ENCODE measurements at regions not wholly inside any gene's neighbourhood (a gene's known extent, or its start where the extent isn't known, plus 50 kb on each side); places are given as distances from the start of the nearest gene placed in this dataset.

DNA sequence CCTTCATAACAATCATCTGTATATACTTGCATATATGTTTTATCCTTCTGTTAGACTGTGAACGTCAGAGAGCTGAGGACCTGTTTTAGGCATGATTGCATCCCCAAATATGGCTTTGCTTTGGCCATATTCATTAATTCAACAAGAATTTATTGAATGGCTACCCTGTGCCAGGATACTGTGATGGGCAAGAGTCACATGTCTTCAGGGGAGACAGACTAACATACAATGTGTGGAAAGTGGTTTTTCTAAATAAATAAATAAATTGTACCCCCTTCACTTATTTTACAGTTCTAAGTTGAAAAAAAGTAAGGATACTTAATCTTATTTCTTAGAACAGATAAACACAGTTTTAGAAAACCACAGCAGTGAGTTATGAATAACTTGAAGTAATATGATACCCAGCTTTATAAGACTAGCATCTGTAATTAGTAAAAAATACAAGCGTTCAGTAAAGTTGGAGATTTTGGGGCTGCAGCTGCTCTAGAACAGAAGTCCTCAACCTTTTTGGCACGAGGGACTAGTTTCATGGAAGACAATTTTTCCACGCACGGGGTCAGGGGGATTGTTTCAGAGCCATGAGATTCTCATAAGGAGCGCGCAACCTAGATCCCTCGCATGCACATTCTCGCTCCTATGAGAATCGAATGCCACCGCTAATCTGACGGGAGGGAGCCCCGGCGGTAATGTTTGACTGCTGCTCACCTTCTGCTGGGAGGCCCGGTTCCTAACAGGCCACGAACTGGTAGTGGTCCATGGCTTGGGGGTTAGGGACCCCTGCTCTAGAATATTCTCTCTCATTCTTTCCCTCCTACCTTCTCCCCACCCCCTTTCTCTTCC is 89.4 kb upstream of the MTPN start:
- peaks cover 9% of the 10 kb centered on the region for H3K27me3 Mint-ChIP-seq (ENCODE audit: unreplicated experiment)
- no peak overlapping the region for H3K4me3 Mint-ChIP-seq (ENCODE audit: low read depth, unreplicated experiment)
- DNase-seq = no peak
- peaks cover 5% of the 10 kb centered on the region for H3K9me3 Mint-ChIP-seq (ENCODE audit: low read depth, unreplicated experiment)
- BruUV-seq (replicated peaks) = no TSS peak
- H3K36me3 Mint-ChIP-seq (ENCODE audit: insufficient read depth, unreplicated experiment) = no peaks in the 10 kb centered on the region
- CTCF ChIA-PET = no interaction called here
- intact Hi-C loops (cut with micrococcal nuclease; ENCODE audit: unreplicated experiment) = no loop called here
- no peak for TF ChIP-seq CTCF (IDR thresholded peaks at IDR 0.05; ENCODE audit: unreplicated experiment)
- no peaks in the 10 kb centered on the region for H3K4me1 Mint-ChIP-seq (ENCODE audit: low read depth, unreplicated experiment)
- no peak overlapping the region for H3K27ac Mint-ChIP-seq (ENCODE audit: unreplicated experiment)

GRCh38 chr7:136064627-136065237 is 87.6 kb upstream of the MTPN start:
- no peaks in the 10 kb centered on the region for H3K4me1 Mint-ChIP-seq (ENCODE audit: low read depth, unreplicated experiment)
- BruUV-seq (replicated peaks) = no TSS peak
- no peak overlapping the region for H3K27ac Mint-ChIP-seq (ENCODE audit: unreplicated experiment)
- intact Hi-C loops (cut with micrococcal nuclease; ENCODE audit: unreplicated experiment) = no loop called here
- peaks cover 15% of the 10 kb centered on the region for H3K27me3 Mint-ChIP-seq (ENCODE audit: unreplicated experiment)
- no peaks in the 10 kb centered on the region for H3K36me3 Mint-ChIP-seq (ENCODE audit: insufficient read depth, unreplicated experiment)
- CTCF ChIA-PET = interaction anchor here (0.7 kb wide), 1 partner anchor 120 kb away, joined by 4 read pairs; no protein-coding TSS in a partner anchor
- no peak for TF ChIP-seq CTCF (IDR thresholded peaks at IDR 0.05; ENCODE audit: unreplicated experiment)
- DNase-seq = no peak
- H3K9me3 Mint-ChIP-seq (ENCODE audit: low read depth, unreplicated experiment) = no peaks in the 10 kb centered on the region
- no peak overlapping the region for H3K4me3 Mint-ChIP-seq (ENCODE audit: low read depth, unreplicated experiment)

DNA sequence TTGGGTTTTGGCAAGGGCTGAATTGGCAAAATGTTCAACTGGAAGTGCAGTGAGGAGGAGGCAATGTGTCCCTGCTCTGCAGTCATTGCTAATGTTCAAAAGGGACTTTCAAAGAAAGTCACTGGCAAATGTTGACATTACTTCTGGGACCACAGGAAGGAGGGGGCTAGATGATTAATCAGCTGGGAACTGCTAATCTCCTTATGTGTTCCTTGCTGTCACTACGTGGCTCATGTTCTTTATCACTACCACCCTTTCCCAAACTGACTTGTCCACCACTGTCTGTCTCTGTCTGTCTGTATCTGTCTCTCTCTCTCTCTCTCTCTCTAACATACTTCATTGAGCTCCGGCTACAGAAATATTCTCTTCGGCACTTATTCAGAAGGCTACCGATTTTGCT is 86.9 kb upstream of the MTPN start:
- Mint-ChIP-seq H3K27me3 (ENCODE audit: unreplicated experiment) (peaks cover 22% of the 10 kb centered on the region), H3K4me1 (ENCODE audit: low read depth, unreplicated experiment) (no peaks in the 10 kb centered on the region), H3K9me3 (ENCODE audit: low read depth, unreplicated experiment) (no peaks in the 10 kb centered on the region), H3K27ac (ENCODE audit: unreplicated experiment) (no peak overlapping the region), H3K4me3 (ENCODE audit: low read depth, unreplicated experiment) (no peak overlapping the region), H3K36me3 (ENCODE audit: insufficient read depth, unreplicated experiment) (no peaks in the 10 kb centered on the region)
- BruUV-seq (replicated peaks) = no TSS peak
- TF ChIP-seq CTCF (IDR thresholded peaks at IDR 0.05; ENCODE audit: unreplicated experiment) = no peak
- intact Hi-C loops (cut with micrococcal nuclease; ENCODE audit: unreplicated experiment) = no loop called here
- no peak for DNase-seq
- CTCF ChIA-PET = no interaction called here

DNA sequence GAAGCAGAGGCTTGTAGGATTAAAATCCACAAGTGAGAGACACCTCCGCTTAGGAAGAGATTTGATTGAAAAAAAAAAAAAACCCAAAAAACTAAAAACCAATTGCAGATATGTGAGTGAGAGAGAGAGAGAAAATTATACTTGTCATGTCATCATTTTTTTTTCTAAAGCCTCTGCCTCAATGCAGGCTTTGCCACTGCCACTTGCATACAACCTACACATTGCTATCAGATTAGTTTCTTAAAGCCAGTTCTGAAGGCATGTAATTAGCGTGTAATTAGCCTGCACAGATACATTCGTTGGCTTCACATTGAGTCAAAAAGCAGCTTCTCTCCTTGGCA is 86.1 kb upstream of the MTPN start:
- no peak for DNase-seq
- Mint-ChIP-seq H3K4me3 (ENCODE audit: low read depth, unreplicated experiment) (no peak overlapping the region), H3K9me3 (ENCODE audit: low read depth, unreplicated experiment) (peaks cover 3% of the 10 kb centered on the region), H3K4me1 (ENCODE audit: low read depth, unreplicated experiment) (no peaks in the 10 kb centered on the region), H3K36me3 (ENCODE audit: insufficient read depth, unreplicated experiment) (no peaks in the 10 kb centered on the region), H3K27me3 (ENCODE audit: unreplicated experiment) (peaks cover 28% of the 10 kb centered on the region), H3K27ac (ENCODE audit: unreplicated experiment) (no peak overlapping the region)
- intact Hi-C loops (cut with micrococcal nuclease; ENCODE audit: unreplicated experiment) = no loop called here
- CTCF ChIA-PET = interaction anchor here (0.7 kb wide), 1 partner anchor 67 kb away, joined by 3 read pairs; no protein-coding TSS in a partner anchor
- BruUV-seq (replicated peaks) = no TSS peak
- no peak for TF ChIP-seq CTCF (IDR thresholded peaks at IDR 0.05; ENCODE audit: unreplicated experiment)
